HepG2 (cell line): ENCODE measurements at regions not wholly inside any gene's neighbourhood (a gene's known extent, or its start where the extent isn't known, plus 50 kb on each side); places are given as distances from the start of the nearest gene placed in this dataset.

ENCODE experiments used
- ATAC-seq: fragments of 200-7000 bp; cut with Tn5 transposase; 3 replicates; pipeline ENCODE4 v1.9.1; 2020; ENCODE audit warnings: mild to moderate bottlenecking, moderate library complexity
- BruUV-seq: library from RNA; stranded (reverse); fragments of 400-500 nt; replicated peaks from 2 replicates; lab custom pipeline; 2021; lab: Mats Ljungman, UMichigan
- CTCF ChIA-PET: fragments of 300-600 bp; formaldehyde crosslinking; extraction: SDS; loops from one replicate; lab custom pipeline; 2021; ENCODE audit warnings: low total read pairs, inconsistent platforms, low intra/inter-chr PET ratio; lab: Yijun Ruan, JAX
- POLR2A ChIA-PET: fragments of 350-600 bp; sonication (Branson Sonifier 250); formaldehyde crosslinking; loops from one replicate; lab custom pipeline; 2020; ENCODE audit warnings: antibody characterized with exemption, inconsistent platforms; lab: Yijun Ruan, JAX
- DNase-seq: peaks from one replicate; pipeline ENCODE4 v3.0.0-alpha.2; 2015; ENCODE audit warnings: low spot score
- FAIRE-seq: peaks from 3 replicates; lab custom pipeline; 2011; peaks lifted over from hg19 to GRCh38; lab: Jason Lieb, UNC
- H2AFZ ChIP-seq: one replicate; pipeline ENCODE4 v1.6.1; 2011; ENCODE audit warnings: low read length, inconsistent platforms
- H3K27ac ChIP-seq: fragments of 300-600 bp; 3 replicates; pipeline ENCODE4 v1.8.0; 2011; ENCODE audit warnings: mixed run types, mild to moderate bottlenecking, mixed read lengths, low read length, inconsistent platforms; ENCODE audit not compliant: insufficient read depth; ENCODE audit errors: extremely low read length
- H3K27me3 ChIP-seq, 2 experiments: fragments of 200-600 bp in 1 of 2; 2 replicates in 1 of 2; 3 replicates in 1 of 2; pipeline versions ENCODE4 v1.6.0 to v1.8.0; 2011; ENCODE audit warnings: low read length in 2 of 2, mild to moderate bottlenecking in 2 of 2, moderate library complexity in 2 of 2, inconsistent platforms in 1 of 2; ENCODE audit not compliant: insufficient read depth in 2 of 2, control insufficient read depth in 1 of 2
- H3K36me3 ChIP-seq, 2 experiments: fragments of 200-600 bp in 1 of 2; replicated peaks in 1 of 2; 2 replicates in 1 of 2; 3 replicates in 1 of 2; pipeline versions ENCODE4 v1.5.1 to v1.8.0; 2011; ENCODE audit warnings: low read length in 2 of 2, inconsistent platforms in 1 of 2; ENCODE audit not compliant: insufficient read depth in 2 of 2, control insufficient read depth in 1 of 2
- H3K4me1 ChIP-seq: 2 replicates; pipeline ENCODE4 v1.5.1; 2012; ENCODE audit warnings: low read length, inconsistent platforms; ENCODE audit not compliant: insufficient read depth
- H3K4me2 ChIP-seq: 2 replicates; pipeline ENCODE4 v1.6.0; 2011; ENCODE audit warnings: low read depth, low read length, inconsistent platforms
- H3K4me3 ChIP-seq, 3 experiments: fragments of 200-600 bp in 1 of 3; sonication (generic), shearing (Covaris generic) in 1 of 3; replicated peaks in 1 of 3; 2 replicates each; pipeline ENCODE4 v1.5.1; 2011 to 2016; ENCODE audit warnings: low read length in 3 of 3, inconsistent platforms in 2 of 3, low read depth in 2 of 3, mild to moderate bottlenecking in 2 of 3, control low read depth in 1 of 3, mixed read lengths in 1 of 3; ENCODE audit not compliant: insufficient read depth in 1 of 3
- H3K79me2 ChIP-seq: one replicate; pipeline ENCODE4 v1.6.1; 2011; ENCODE audit warnings: low read length, inconsistent platforms; ENCODE audit not compliant: insufficient read depth
- H3K9ac ChIP-seq: 2 replicates; pipeline ENCODE4 v1.6.0; 2011; ENCODE audit warnings: mild to moderate bottlenecking, low read depth, low read length, inconsistent platforms; ENCODE audit not compliant: insufficient read depth
- H3K9me3 ChIP-seq: 2 replicates; pipeline ENCODE4 v1.5.1; 2012; ENCODE audit warnings: mild to moderate bottlenecking, low read length
- H4K20me1 ChIP-seq: 2 replicates; pipeline ENCODE4 v1.6.0; 2011; ENCODE audit warnings: inconsistent platforms, mild to moderate bottlenecking, low read length, moderate library complexity; ENCODE audit not compliant: insufficient read depth
- BORCS8-MEF2B ChIP-seq: sonication (generic); formaldehyde crosslinking; IDR thresholded peaks from 2 replicates; pipeline ENCODE4 v1.8.0; 2022; ENCODE audit warnings: mild to moderate bottlenecking, missing genetic modification reagents
- TGIF2 ChIP-seq: IDR thresholded peaks from 2 replicates; pipeline ENCODE4 v1.6.1; 2016; ENCODE audit warnings: control low read depth, missing compliant biosample characterization
- TOE1 ChIP-seq: sonication (generic); formaldehyde crosslinking; IDR thresholded peaks from 2 replicates; pipeline ENCODE4 v1.4.0; 2020; ENCODE audit warnings: mild to moderate bottlenecking, missing genetic modification reagents
- U2AF1 ChIP-seq: fragments of 200-400 bp; formaldehyde crosslinking; optimal IDR thresholded peaks from 2 replicates; pipeline ENCODE3; 2017; ENCODE audit warnings: mild to moderate bottlenecking, low read depth, low read length
- YEATS4 ChIP-seq: sonication (generic); formaldehyde crosslinking; IDR thresholded peaks from 2 replicates; pipeline ENCODE4 v1.4.0; 2020; ENCODE audit warnings: missing genetic modification reagents, borderline replicate concordance
- ZBTB49 ChIP-seq: sonication (generic); formaldehyde crosslinking; IDR thresholded peaks from 2 replicates; pipeline ENCODE4 v1.4.0; 2020; ENCODE audit warnings: missing genetic modification reagents, borderline replicate concordance
- ZFP36L2 ChIP-seq: sonication (generic); formaldehyde crosslinking; IDR thresholded peaks from 2 replicates; pipeline ENCODE4 v1.4.0; 2020; ENCODE audit warnings: missing genetic modification reagents
- ZFP91 ChIP-seq: sonication (generic); formaldehyde crosslinking; IDR thresholded peaks from 2 replicates; pipeline ENCODE4 v1.9.0; 2022; ENCODE audit warnings: missing genetic modification reagents, mild to moderate bottlenecking, borderline replicate concordance
- ZNF207 ChIP-seq: fragments of 450-650 bp; IDR thresholded peaks from 2 replicates; pipeline ENCODE4 v1.6.1; 2016; ENCODE audit warnings: antibody characterized with exemption, borderline replicate concordance
- ZNF792 ChIP-seq: IDR thresholded peaks from 2 replicates; pipeline ENCODE4 v1.6.1; 2016
- ZNF879 ChIP-seq: sonication (generic); formaldehyde crosslinking; IDR thresholded peaks from 2 replicates; pipeline ENCODE4 v1.8.1; 2023; ENCODE audit warnings: missing genetic modification reagents
- ZSCAN22 ChIP-seq: sonication (generic); formaldehyde crosslinking; IDR thresholded peaks from 2 replicates; pipeline ENCODE4 v1.4.0; 2020; ENCODE audit warnings: mild to moderate bottlenecking, missing genetic modification reagents
- WGBS: methylation state at CpG from one replicate; pipeline ENCODE4 v1.1.6; 2017; ENCODE audit warnings: low lambda C conversion rate; 5-methylcytosine and 5-hydroxymethylcytosine counted together
- in situ Hi-C: cut with HindIII; loops from 2 replicates; pipeline ENCODE4 v1.10.0; 2017; ENCODE audit warnings: low pct_unique_long_range_greater_than_20kb; ENCODE audit not compliant: extremely low pct_ligation_motif_present
- intact Hi-C: fragments of 100-400 bp; cut with micrococcal nuclease; formaldehyde crosslinking; loops from one replicate; pipeline ENCODE4 v1.10.0; 2022; ENCODE audit not compliant: unreplicated experiment

- in situ Hi-C loops (no loop called here), intact Hi-C loops (no loop called here)
- Histone ChIP-seq H3K36me3 (no peaks in the 10 kb centered on the region), H3K4me1 (no peaks in the 10 kb centered on the region), H3K9ac (no peak overlapping the region), H4K20me1 (no peaks in the 10 kb centered on the region), H3K9me3 (no peaks in the 10 kb centered on the region), H3K27me3 (no peaks in the 10 kb centered on the region), H2AFZ (no peak overlapping the region), H3K79me2 (no peaks in the 10 kb centered on the region), H3K4me2 (no peak overlapping the region), H3K27ac (no peak overlapping the region), H3K4me3 (no peak overlapping the region)
- CTCF ChIA-PET: no interaction called here
- no peak for DNase-seq
- no peak for ATAC-seq
- POLR2A ChIA-PET: no interaction called here
- FAIRE-seq: no peak
- TF ChIP-seq ZNF207 (no peak), ZFP36L2 (no peak), ZFP91 (CRISPR knock-in tag) (no peak), TOE1 (CRISPR knock-in tag) (no peak), BORCS8-MEF2B (CRISPR knock-in tag) (no peak), ZNF792 (CRISPR knock-in tag) (no peak), YEATS4 (no peak), TGIF2 (CRISPR knock-in tag) (no peak), ZSCAN22 (no peak), ZNF879 (CRISPR knock-in tag) (no peak)
- no TSS peak for BruUV-seq
- WGBS: 14% methylated on average over 4 of the region's 4 CpGs
Measured at GRCh38 chr5:89064736-89065135, 181.8 kb upstream of the MEF2C start.

- no peaks in the 10 kb centered on the region for H3K27me3 ChIP-seq
- CTCF ChIA-PET: no interaction called here
- BruUV-seq: no TSS peak
Measured at GRCh38 chr5:89064054-89064453, 181.1 kb upstream of the MEF2C start.

More at GRCh38 chr5:89064054-89064453, 181.1 kb upstream of the MEF2C start:
- H3K4me3 ChIP-seq: no peak overlapping the region
- in situ Hi-C loops (no loop called here), intact Hi-C loops (no loop called here)
- H4K20me1 ChIP-seq: no peaks in the 10 kb centered on the region
- POLR2A ChIA-PET: no interaction called here
- H3K79me2 ChIP-seq: no peaks in the 10 kb centered on the region
- FAIRE-seq (no peak), ATAC-seq (no peak), DNase-seq (no peak)
- H2AFZ ChIP-seq: no peak overlapping the region
- H3K9me3 ChIP-seq: no peaks in the 10 kb centered on the region
- H3K27ac ChIP-seq: no peak overlapping the region
- no peak overlapping the region for H3K9ac ChIP-seq
- no peaks in the 10 kb centered on the region for H3K36me3 ChIP-seq
- TF ChIP-seq U2AF1 (no peak), ZBTB49 (no peak)
- H3K4me1 ChIP-seq: no peaks in the 10 kb centered on the region
- H3K4me2 ChIP-seq: no peak overlapping the region
- 3% methylated on average over 1 of the region's 1 CpG for WGBS
